ENCODE measurements at regions not wholly inside any gene's neighbourhood (a gene's known extent, or its start where the extent isn't known, plus 50 kb on each side); places are given as distances from the start of the nearest gene placed in this dataset.

DNA sequence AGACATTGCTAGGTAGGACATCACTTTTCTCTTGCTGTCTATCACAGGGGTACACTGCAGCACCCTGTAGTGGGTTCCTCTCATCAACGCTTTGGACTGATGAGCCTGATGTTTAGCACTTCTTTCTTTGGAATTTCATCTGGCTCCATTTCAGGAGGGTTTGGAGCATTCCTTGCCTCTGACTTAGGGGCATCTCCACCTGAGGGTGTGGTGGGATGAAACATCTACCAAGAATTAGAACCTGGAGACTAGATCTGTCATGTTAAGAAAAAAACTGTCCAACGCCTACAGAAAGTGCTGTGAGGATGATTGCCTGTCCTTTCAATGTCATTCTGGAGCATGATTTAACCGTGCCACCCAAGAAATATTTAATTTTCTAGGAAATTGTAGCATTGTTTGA lies 648.4 kb downstream of the ETS1 start:
- TF ChIP-seq POLR2A (IDR thresholded peaks at IDR 0.05) (no peak), CTCF (IDR thresholded peaks at IDR 0.05) (no peak)

All from uterus (tissue), 2 donors.